H1 (cell line): ENCODE measurements at regions not wholly inside any gene's neighbourhood (a gene's known extent, or its start where the extent isn't known, plus 50 kb on each side); places are given as distances from the start of the nearest gene placed in this dataset.

Source experiments
- CTCF ChIP-seq, 3 experiments: IDR thresholded peaks; 1 replicate in 2 of 3; 2 replicates in 1 of 3; pipeline versions ENCODE4 v1.5.1 to v1.6.1; 2011; ENCODE audit warnings: low read length in 3 of 3, mild to moderate bottlenecking in 3 of 3, inconsistent platforms in 2 of 3, low read depth in 1 of 3, moderate library complexity in 1 of 3; ENCODE audit not compliant: insufficient read depth in 1 of 3; ENCODE audit errors: control extremely low read depth in 1 of 3
- E2F6 ChIP-seq: IDR thresholded peaks from 2 replicates; pipeline ENCODE4 v1.6.1; 2012; ENCODE audit warnings: inconsistent platforms
- MAFK ChIP-seq: IDR thresholded peaks from 2 replicates; pipeline ENCODE4 v1.6.1; 2012; ENCODE audit warnings: low read depth, mild to moderate bottlenecking, improper control_type of control experiment, low read length
- POU5F1 ChIP-seq: IDR thresholded peaks from 2 replicates; pipeline ENCODE4 v1.6.1; 2011; ENCODE audit warnings: low read depth, mild to moderate bottlenecking, low read length, moderate library complexity
- SIX5 ChIP-seq: IDR thresholded peaks from 2 replicates; pipeline ENCODE4 v1.6.1; 2011; ENCODE audit warnings: mild to moderate bottlenecking, low read depth, low read length

- TF ChIP-seq E2F6 (no peak), POU5F1 (no peak), CTCF (IDR thresholded peaks at IDR 0.05; ENCODE audit: control extremely low read depth in 1 of 3, insufficient read depth in 1 of 3, low read depth in 1 of 3, low read length in 3 of 3) (no peak), SIX5 (no peak), MAFK (no peak)
Measured at GRCh38 chr14:42228611-42229010, 621.9 kb downstream of the LRFN5 start (continued).
